Neuronal stem cell (in vitro differentiated cells): ENCODE measurements at regions not wholly inside any gene's neighbourhood (a gene's known extent, or its start where the extent isn't known, plus 50 kb on each side); places are given as distances from the start of the nearest gene placed in this dataset. TPM values are rescaled to one million over a fixed set of nuclear protein-coding genes. Genes with fewer than 3 reads are reported as not detected.

Experiments used
- DNase-seq: peaks from one replicate; pipeline ENCODE4 v3.0.0-alpha.2; 2013; ENCODE audit warnings: low spot score
- H2AFZ ChIP-seq: one replicate; pipeline ENCODE4 v1.6.1; 2013; ENCODE audit warnings: mild to moderate bottlenecking, low read length, inconsistent platforms
- H2AK5ac ChIP-seq: 2 replicates; pipeline ENCODE4 v1.6.1; 2013; ENCODE audit warnings: low read depth, mild to moderate bottlenecking, inconsistent platforms, low read length, moderate library complexity, mixed read lengths
- H2BK120ac ChIP-seq: 2 replicates; pipeline ENCODE4 v1.6.1; 2013; ENCODE audit warnings: low read depth, mild to moderate bottlenecking, inconsistent platforms, low read length, moderate library complexity, mixed read lengths
- H2BK12ac ChIP-seq: one replicate; pipeline ENCODE4 v1.6.1; 2013; ENCODE audit warnings: low read length, inconsistent platforms
- H2BK15ac ChIP-seq: 2 replicates; pipeline ENCODE4 v1.6.1; 2013; ENCODE audit warnings: mild to moderate bottlenecking, low read length, inconsistent platforms, mixed read lengths
- H2BK5ac ChIP-seq: one replicate; pipeline ENCODE4 v1.6.1; 2013; ENCODE audit warnings: inconsistent platforms, mild to moderate bottlenecking, low read length, moderate library complexity
- H3K14ac ChIP-seq: one replicate; pipeline ENCODE4 v1.6.1; 2013; ENCODE audit warnings: low read length, inconsistent platforms
- H3K18ac ChIP-seq: 2 replicates; pipeline ENCODE4 v1.6.1; 2013; ENCODE audit warnings: low read length, inconsistent platforms
- H3K23ac ChIP-seq: 2 replicates; pipeline ENCODE4 v1.6.1; 2013; ENCODE audit warnings: low read depth, mild to moderate bottlenecking, mixed read lengths, low read length, inconsistent platforms; ENCODE audit not compliant: poor library complexity
- H3K27ac ChIP-seq: replicated peaks from 3 replicates; pipeline ENCODE4 v1.5.1; 2013; ENCODE audit warnings: low read length, inconsistent platforms
- H3K27me3 ChIP-seq, 3 experiments: 2 replicates each; pipeline ENCODE4 v1.6.1; 2013; ENCODE audit warnings: low read length in 3 of 3, mild to moderate bottlenecking in 2 of 3, inconsistent platforms in 1 of 3, low read depth in 1 of 3, mixed read lengths in 1 of 3, moderate library complexity in 1 of 3; ENCODE audit not compliant: control insufficient read depth in 3 of 3, insufficient read depth in 3 of 3
- H3K36me3 ChIP-seq, 2 donors: replicated peaks in 1 of 2; 2 replicates each; pipeline ENCODE4 v1.6.1; 2013; ENCODE audit warnings: low read length in 2 of 2; ENCODE audit not compliant: control insufficient read depth in 2 of 2, insufficient read depth in 2 of 2
- H3K4ac ChIP-seq: 2 replicates; pipeline ENCODE4 v1.6.1; 2013; ENCODE audit warnings: inconsistent platforms, mild to moderate bottlenecking, low read length, moderate library complexity
- H3K4me1 ChIP-seq, 2 donors: 1 replicate in 1 of 2; 2 replicates in 1 of 2; pipeline ENCODE4 v1.6.1; 2013; ENCODE audit warnings: low read length in 2 of 2, low read depth in 1 of 2; ENCODE audit not compliant: control insufficient read depth in 2 of 2, insufficient read depth in 1 of 2
- H3K4me2 ChIP-seq: one replicate; pipeline ENCODE4 v1.6.1; 2013; ENCODE audit warnings: mild to moderate bottlenecking, low read length, inconsistent platforms; ENCODE audit not compliant: insufficient read depth, poor library complexity, severe bottlenecking
- H3K4me3 ChIP-seq, 2 donors: 2 replicates each; pipeline ENCODE4 v1.5.1; 2013; ENCODE audit warnings: low read length in 2 of 2, mild to moderate bottlenecking in 2 of 2, inconsistent platforms in 1 of 2, moderate library complexity in 1 of 2
- H3K79me1 ChIP-seq: one replicate; pipeline ENCODE4 v1.6.1; 2013; ENCODE audit warnings: low read depth, mild to moderate bottlenecking, inconsistent platforms, low read length, moderate library complexity
- H3K9ac ChIP-seq: one replicate; pipeline ENCODE4 v1.6.1; 2013; ENCODE audit warnings: mild to moderate bottlenecking, low read depth, low read length, inconsistent platforms; ENCODE audit not compliant: poor library complexity
- H3K9me3 ChIP-seq, 2 donors: replicated peaks in 1 of 2; 2 replicates each; pipeline versions ENCODE3 to v1.6.1; 2013; ENCODE audit warnings: low read length in 2 of 2, mild to moderate bottlenecking in 2 of 2, inconsistent platforms in 1 of 2, low read depth in 1 of 2, mixed read lengths in 1 of 2, moderate library complexity in 1 of 2; ENCODE audit not compliant: control insufficient read depth in 2 of 2, insufficient read depth in 1 of 2
- H4K8ac ChIP-seq: one replicate; pipeline ENCODE4 v1.6.1; 2013; ENCODE audit warnings: low read depth, mild to moderate bottlenecking, inconsistent platforms, low read length, moderate library complexity
- H4K91ac ChIP-seq: one replicate; pipeline ENCODE4 v1.6.1; 2013; ENCODE audit warnings: low read length, low read depth, mild to moderate bottlenecking, inconsistent platforms; ENCODE audit not compliant: poor library complexity
- WGBS, 2 donors: extraction: QIAGEN DNeasy Blood & Tissue Kit; methylation state at CpG; one replicate each; pipeline ENCODE4 v1.1.7; 2013; ENCODE audit warnings: missing lambda C conversion rate in 2 of 2, mixed read lengths in 1 of 2; ENCODE audit not compliant: insufficient read length in 2 of 2, insufficient replicate concordance in 1 of 2; ENCODE audit errors: extremely low coverage in 2 of 2; 5-methylcytosine and 5-hydroxymethylcytosine counted together
- small RNA-seq: library from polyadenylated mRNA; stranded (forward); fragments of <200 nt; extraction: miRNeasy Mini kit (QIAGEN cat#:217004); gene quantifications from one replicate; pipeline ENCODE3, GENCODE V24; 2013; ENCODE audit not compliant: insufficient read depth

DNA sequence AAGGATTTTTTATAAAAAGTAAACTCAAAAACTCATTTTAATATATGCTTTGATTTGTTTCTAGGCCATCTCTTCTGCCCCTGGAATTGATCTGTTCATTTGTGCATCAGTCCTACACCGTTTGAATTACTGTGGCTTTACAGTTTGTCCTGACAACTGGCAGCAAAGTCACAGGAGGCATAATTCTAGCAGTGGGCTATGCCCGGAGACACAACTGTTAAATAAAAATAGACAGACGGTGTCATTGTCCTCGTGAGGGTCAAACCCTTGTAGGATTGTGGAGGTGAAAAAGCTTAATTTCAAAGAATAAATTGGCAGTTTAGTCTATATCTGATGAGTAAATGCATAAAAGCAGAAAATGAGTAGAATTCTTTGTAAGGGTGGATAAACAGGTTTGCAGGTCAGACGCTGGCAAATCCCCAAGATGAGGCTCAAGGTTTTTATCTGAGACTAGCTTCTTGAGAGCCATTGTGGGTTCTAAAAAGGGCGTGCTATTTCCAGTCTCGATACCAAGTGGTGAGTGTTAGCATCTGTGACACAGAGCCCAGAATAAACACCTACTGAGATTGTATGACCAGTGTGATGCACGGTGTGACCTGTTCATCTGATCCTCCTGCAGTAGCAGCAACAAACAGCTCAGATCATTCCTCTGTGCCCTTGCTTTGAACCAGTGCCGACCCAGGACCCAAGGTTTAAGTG is 51.5 kb upstream of the SLCO3A1 start:
- DNase-seq = no peak
- no CpG with 5 or more reads among the region's 9 CpGs for WGBS, 2 donors
- Histone ChIP-seq H3K18ac (no peak overlapping the region), H3K4me3 (no peak overlapping the region), H3K9ac (no peak overlapping the region), H3K4me2 (no peak overlapping the region), H4K91ac (no peak overlapping the region), H3K79me1 (no peaks in the 10 kb centered on the region), H3K27me3 (no peaks in the 10 kb centered on the region), H2AFZ (no peak overlapping the region), H3K9me3 (no peaks in the 10 kb centered on the region), H2BK5ac (no peak overlapping the region), H2AK5ac (no peak overlapping the region), H4K8ac (no peak overlapping the region), H2BK15ac (no peak overlapping the region), H3K27ac (no peak overlapping the region), H3K14ac (no peak overlapping the region), H3K4ac (no peak overlapping the region), H3K36me3 (no peaks in the 10 kb centered on the region), H2BK120ac (no peak overlapping the region), H3K23ac (no peak overlapping the region), H3K4me1 (peaks cover 0 to 2% of the 10 kb centered on the region in 2 donors), H2BK12ac (no peak overlapping the region)

DNA sequence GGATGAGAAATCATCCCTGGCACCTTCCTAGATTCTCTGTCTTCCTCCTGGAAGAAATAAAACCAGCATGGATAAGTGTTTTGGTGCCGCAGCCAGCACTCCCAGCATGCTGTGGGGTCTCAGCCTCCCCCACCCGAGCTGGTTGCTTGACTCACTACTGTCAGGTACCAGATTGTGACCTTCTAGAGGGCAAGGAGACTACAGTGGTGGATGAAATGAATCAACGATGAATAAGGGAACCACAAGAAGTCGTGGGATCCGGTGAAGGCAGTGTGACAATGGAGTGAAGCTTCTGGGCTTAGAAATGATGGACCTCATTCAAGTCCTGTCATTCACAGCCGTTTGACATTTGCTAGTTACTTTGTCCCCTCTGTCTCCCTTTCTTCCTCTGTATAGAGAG is 50.2 kb upstream of the SLCO3A1 start:
- Histone ChIP-seq H2AK5ac (no peak overlapping the region), H3K14ac (no peak overlapping the region), H3K23ac (no peak overlapping the region), H3K36me3 (no peaks in the 10 kb centered on the region), H3K9me3 (no peaks in the 10 kb centered on the region), H3K18ac (no peak overlapping the region), H2BK12ac (no peak overlapping the region), H2BK120ac (no peak overlapping the region), H4K91ac (no peak overlapping the region), H3K27me3 (no peaks in the 10 kb centered on the region), H3K4ac (no peak overlapping the region), H3K27ac (no peak overlapping the region), H4K8ac (no peak overlapping the region), H2AFZ (no peak overlapping the region), H3K4me1 (peaks cover 0 to 2% of the 10 kb centered on the region in 2 donors), H3K4me3 (no peak overlapping the region), H3K79me1 (no peaks in the 10 kb centered on the region), H3K9ac (no peak overlapping the region), H2BK5ac (no peak overlapping the region), H3K4me2 (no peak overlapping the region), H2BK15ac (no peak overlapping the region)
- no peak for DNase-seq
- whole genome bisulfite sequencing, 2 donors = no CpG with 5 or more reads among the region's 6 CpGs

Small RNAs in the stretch of these regions (small RNA-seq; reads per million reads assigned to genes)
- not detected for gene AC107958.1
